Chondrocyte (in vitro differentiated cells): ENCODE measurements at regions not wholly inside any gene's neighbourhood (a gene's known extent, or its start where the extent isn't known, plus 50 kb on each side); places are given as distances from the start of the nearest gene placed in this dataset.

Experiments
- DNase-seq: peaks from one replicate; pipeline ENCODE4 v3.0.0; 2021; ENCODE audit warnings: mixed read lengths, low spot score
- H3K27ac Mint-ChIP-seq: one replicate; pipeline ENCODE4 v1.8.0; 2021; ENCODE audit warnings: mild to moderate bottlenecking, moderate library complexity, mixed read lengths; ENCODE audit not compliant: unreplicated experiment
- H3K27me3 Mint-ChIP-seq: 2 replicates; pipeline ENCODE4 v1.8.0; 2021; ENCODE audit warnings: low read depth, mixed read lengths
- H3K36me3 Mint-ChIP-seq: 2 replicates; pipeline ENCODE4 v1.8.0; 2021; ENCODE audit warnings: low read depth, mixed read lengths
- H3K4me1 Mint-ChIP-seq: 2 replicates; pipeline ENCODE4 v1.8.0; 2021; ENCODE audit warnings: low read depth, mild to moderate bottlenecking, mixed read lengths
- H3K4me3 Mint-ChIP-seq: one replicate; pipeline ENCODE4 v1.8.0; 2021; ENCODE audit warnings: mild to moderate bottlenecking, moderate library complexity, mixed read lengths; ENCODE audit not compliant: unreplicated experiment
- H3K9me3 Mint-ChIP-seq: 2 replicates; pipeline ENCODE4 v1.8.0; 2021; ENCODE audit warnings: low read depth, mixed read lengths
- CTCF ChIP-seq: fragments of 200-600 bp; sonication (generic); IDR thresholded peaks from 2 replicates; pipeline ENCODE4 v1.5.0; 2021; ENCODE audit warnings: antibody characterized with exemption, mild to moderate bottlenecking, moderate library complexity

- no peak for DNase-seq
- Mint-ChIP-seq H3K36me3 (peaks cover 6% of the 10 kb centered on the region), H3K4me3 (no peak overlapping the region), H3K27ac (no peak overlapping the region), H3K4me1 (peaks cover 18% of the 10 kb centered on the region), H3K9me3 (peaks cover 13% of the 10 kb centered on the region), H3K27me3 (no peaks in the 10 kb centered on the region)
- no peak for TF ChIP-seq CTCF
Observed at GRCh38 chr12:105876396-105876927, 262.3 kb downstream of the NUAK1 start.

GRCh38 chr12:105878964-105879363, 259.8 kb downstream of the NUAK1 start:
- DNase-seq, result no peak
- Mint-ChIP-seq H3K4me1 (peaks cover 15% of the 10 kb centered on the region), H3K4me3 (no peak overlapping the region), H3K9me3 (peaks cover 4% of the 10 kb centered on the region), H3K27me3 (no peaks in the 10 kb centered on the region), H3K36me3 (no peaks in the 10 kb centered on the region), H3K27ac (no peak overlapping the region)
- TF ChIP-seq CTCF, result no peak

GRCh38 chr12:105880824-105881388, 257.8 kb downstream of the NUAK1 start:
- H3K27me3 Mint-ChIP-seq, result no peaks in the 10 kb centered on the region

GRCh38 chr12:105882404-105882803, 256.4 kb downstream of the NUAK1 start:
- no peak for TF ChIP-seq CTCF
- H3K4me3 Mint-ChIP-seq, result no peak overlapping the region
- peaks cover 7% of the 10 kb centered on the region for H3K4me1 Mint-ChIP-seq
- peaks cover 4% of the 10 kb centered on the region for H3K9me3 Mint-ChIP-seq
- H3K27me3 Mint-ChIP-seq, result no peaks in the 10 kb centered on the region
- no peaks in the 10 kb centered on the region for H3K36me3 Mint-ChIP-seq
- no peak for DNase-seq
- no peak overlapping the region for H3K27ac Mint-ChIP-seq

More at GRCh38 chr12:105880824-105881388, 257.8 kb downstream of the NUAK1 start:
- DNase-seq, result no peak
- Mint-ChIP-seq H3K4me3 (no peak overlapping the region), H3K9me3 (peaks cover 4% of the 10 kb centered on the region), H3K36me3 (no peaks in the 10 kb centered on the region), H3K27ac (no peak overlapping the region), H3K4me1 (peaks cover 13% of the 10 kb centered on the region)
- TF ChIP-seq CTCF, result no peak

GRCh38 chr12:105887131-105887530, 251.6 kb downstream of the NUAK1 start:
- TF ChIP-seq CTCF, result no peak
- Mint-ChIP-seq H3K4me3 (no peak overlapping the region), H3K36me3 (no peaks in the 10 kb centered on the region), H3K9me3 (no peaks in the 10 kb centered on the region), H3K27ac (no peak overlapping the region), H3K27me3 (no peaks in the 10 kb centered on the region), H3K4me1 (no peaks in the 10 kb centered on the region)
- no peak for DNase-seq
